Suppressor macrophage (primary cell): ENCODE measurements at regions not wholly inside any gene's neighbourhood (a gene's known extent, or its start where the extent isn't known, plus 50 kb on each side); places are given as distances from the start of the nearest gene placed in this dataset.
A peak's percentile ranks its signal among the peaks of the same experiment; 100 is the strongest.

Experiments
- DNase-seq, 4 experiments: peaks; one replicate each; pipeline ENCODE4 v3.0.0-alpha.2; 2020 to 2022

DNA sequence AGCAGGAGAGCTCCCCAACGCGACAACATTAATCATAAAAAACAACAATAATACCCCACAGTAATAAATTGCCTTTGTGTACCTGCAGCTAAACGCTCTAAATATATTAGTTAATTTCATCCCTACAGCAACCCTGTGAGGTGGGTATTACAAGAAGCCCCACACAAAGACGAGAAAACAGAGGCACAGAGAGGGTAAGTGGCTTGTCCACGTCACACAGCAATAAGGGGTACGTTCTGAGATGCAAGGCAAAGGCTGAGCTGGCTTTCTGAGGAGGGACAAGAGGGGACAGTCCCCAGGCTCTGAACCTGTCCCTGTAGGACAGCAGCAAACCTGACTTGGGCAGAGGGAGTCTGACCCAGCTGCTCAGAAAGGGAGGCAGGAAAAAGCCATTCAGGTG lies 78.2 kb downstream of the NCOR2 start:
- DNase-seq, result no peak

DNA sequence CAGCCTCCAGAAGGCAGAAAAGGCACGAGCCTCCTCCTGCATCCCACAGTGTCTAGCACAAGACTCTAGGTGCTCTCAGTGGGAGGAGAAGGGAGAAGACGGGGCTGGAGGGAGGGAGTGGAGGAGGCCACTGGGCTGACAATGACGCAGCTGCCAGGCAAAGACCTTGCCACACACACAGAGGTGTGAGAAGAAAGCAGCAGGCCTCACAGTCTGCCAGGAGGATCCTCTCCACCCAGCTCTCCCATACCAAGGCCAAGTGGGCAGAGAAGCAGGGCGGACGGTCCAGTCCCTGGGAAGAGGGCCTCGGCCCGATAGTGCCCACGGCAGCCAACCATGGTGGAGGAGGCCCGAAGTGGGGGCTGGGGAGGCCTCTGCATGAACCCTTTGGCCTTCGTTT lies 78.9 kb downstream of the NCOR2 start:
- DNase-seq, result no peak

DNA sequence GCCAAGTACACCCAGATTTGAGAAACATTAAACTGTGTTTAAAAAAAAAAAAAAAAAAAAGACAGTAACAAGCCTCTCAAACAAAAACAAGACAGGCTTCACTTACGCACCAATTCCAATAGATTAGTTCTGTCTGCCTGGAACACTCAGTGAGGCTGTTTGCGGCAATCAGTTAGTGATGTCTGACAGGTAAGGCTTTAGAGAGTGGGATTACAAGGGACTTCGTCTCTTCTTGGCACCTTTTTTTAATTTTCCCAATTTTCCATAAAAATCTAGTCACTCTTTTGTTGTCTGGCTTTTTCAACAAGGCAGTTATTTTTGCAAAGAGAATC lies 79.6 kb downstream of the NCOR2 start:
- no peak for DNase-seq

DNA sequence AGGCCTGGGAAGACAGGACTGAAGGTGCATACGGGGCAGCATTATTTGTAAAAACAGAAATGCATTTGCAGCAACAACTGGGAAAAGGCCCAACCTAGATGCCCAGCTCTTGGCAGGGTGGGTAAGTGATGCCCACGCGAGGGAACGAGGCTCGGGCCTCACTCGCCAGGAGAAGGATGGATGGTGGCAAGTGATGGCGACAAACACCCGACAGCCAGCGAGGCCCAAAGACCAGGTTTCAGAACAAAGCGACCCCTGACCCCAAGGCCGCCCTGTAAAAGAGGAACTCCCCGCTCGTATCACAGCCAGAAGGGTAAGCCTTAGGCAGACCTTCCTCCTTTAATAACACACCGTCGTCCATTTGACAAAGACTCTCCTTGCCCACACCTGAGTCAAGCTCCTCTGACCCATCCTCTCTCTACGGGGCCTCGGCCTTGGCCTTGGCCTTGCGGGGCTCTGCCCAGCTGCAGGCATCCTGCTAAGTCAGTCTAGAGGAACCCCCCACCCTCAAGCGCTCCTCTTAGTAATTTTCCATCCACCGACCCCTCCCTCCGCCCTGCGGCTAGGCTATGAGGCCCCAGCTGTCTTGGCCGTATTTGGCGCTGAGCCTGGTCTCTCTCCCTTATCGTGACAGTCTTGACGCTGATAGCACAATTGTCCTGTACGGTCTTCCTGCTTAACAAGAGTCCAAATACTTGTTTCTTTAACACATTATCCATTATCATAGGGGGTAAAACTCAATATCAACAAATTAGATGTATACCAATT lies 80.2 kb downstream of the NCOR2 start:
- no peak for DNase-seq

DNA sequence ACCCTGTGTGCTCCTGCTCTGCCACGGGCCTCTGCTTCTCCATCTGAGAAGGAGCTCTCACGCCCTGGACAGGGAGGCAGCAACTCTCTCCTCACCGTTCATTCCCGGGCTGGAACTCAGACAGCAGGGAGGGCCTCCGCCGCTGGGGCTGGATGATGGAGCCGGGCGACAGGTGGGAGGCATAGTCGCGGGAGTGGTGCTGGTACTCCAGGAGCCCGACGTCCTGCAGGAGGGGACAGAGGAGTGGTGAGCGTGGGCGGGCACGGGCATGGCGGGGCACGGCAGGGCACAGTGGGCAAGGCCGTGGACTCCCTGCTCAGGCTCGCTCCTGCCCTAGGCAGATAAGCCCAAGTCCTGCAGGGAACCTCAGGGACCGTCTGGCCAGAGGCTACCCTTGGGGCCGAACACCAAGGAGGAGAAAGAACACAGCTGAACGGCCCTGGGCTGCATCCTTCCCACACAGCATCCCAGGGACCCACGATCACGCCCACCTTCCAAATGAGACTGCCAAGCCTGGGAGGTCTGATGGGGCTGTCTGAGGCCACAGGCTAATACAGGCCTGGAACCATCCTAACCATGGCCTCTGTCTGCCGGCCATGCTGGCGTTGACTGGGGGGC lies 81.0 kb downstream of the NCOR2 start:
- no peak for DNase-seq

DNA sequence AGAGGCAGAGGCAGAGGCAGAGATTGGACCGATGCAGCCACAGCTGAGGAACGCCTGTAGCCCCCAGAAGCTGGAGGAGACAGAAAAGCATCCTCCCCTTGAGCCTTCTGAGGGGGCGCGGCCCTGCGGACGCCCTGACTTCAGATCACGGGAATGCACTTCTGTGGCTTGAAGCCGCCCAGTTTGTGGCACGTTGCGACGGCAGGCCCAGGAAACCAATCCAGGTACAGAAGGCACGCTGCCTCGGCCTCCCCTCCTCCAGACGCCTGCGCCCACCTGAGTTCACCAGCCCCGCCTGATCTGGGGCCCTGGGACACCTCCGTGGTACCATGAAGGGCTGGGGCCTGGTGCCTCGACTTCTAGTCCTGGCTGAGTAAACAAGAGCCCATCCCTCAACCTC lies 82.0 kb downstream of the NCOR2 start:
- no peak for DNase-seq

DNA sequence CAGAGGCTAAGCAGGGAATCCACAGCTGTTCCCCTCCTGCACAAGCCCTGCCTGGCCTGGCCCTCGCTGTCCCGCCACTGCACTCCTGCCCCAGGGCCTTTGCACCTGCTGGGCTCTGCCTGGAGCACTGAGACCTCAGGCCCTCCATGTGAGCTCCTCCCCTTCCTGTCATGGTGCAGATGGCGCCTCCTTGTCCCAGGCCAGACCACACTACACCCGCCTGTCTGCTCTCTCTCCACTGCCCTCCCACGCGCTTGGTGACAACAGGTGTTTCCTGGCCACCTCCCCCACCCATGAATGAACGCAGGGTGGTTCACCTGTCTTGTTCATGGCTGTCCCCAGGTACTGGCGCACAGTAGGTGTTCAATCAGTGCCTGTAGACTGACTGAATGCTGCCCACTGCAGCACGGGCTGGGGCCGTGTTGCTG lies 82.9 kb downstream of the NCOR2 start:
- DNase-seq, result no peak

DNA sequence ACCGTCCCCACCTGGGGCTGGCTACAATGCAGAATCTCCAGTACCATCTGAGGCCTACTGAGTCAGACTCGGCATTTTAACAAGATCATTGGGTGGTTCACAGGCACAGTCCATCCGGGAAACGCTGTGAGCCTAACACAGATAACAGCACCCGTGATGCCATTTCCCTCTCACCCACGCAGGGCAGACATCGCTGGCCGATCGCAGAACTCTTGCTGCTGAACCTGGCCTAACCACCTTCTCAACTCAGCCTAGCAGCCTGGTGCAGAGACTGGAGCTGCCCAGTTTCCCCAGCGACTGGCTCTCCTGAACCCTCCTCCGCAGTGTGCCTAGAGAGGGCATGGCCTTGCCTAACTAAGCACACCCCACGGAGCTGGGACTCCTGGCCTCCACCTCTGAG lies 83.3 kb downstream of the NCOR2 start:
- DNase-seq, result no peak

DNA sequence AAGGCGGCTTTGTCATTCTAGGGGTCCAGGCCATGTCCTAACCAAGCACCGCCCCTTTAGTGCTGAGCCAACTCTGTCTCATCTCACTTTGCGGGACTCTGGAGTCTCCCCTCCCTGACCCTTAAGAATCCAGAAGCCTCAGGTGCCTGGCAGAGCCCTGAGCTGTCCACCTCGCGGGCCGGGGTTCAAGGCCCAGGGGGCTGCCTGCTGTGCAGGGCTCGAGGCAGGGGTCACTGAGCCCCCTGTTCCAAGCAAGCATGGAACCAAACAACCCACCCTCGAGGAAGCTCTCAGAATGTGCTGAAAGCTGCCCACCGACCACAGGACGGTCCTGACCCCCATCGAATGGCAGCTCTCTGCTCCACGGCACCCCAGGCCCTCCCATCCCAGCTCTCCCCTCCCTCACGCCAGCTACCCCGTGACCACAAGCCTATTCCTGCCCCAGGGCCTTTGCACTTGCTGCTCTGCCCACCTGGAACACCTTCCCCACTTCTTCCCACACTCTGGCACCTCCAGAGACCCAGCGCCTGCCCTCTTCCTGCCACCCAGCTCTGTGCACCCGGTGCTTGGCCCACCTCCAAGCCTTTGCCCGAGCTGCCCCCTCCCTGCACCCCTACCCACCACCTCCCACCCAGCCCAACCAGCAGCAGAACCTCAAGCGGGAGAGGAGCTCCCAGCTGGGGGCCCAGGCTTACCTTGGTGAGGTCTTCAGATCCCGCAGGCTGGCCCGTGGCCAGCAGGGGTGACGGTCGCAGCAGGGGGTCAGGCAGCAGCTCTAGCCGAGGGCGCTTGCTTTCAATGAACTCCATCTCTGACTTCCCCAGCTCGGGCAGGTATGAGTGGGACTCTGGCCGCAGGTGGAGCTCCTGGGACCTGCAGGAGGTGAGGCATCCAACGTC lies 84.3 kb downstream of the NCOR2 start:
- no peak for DNase-seq

DNA sequence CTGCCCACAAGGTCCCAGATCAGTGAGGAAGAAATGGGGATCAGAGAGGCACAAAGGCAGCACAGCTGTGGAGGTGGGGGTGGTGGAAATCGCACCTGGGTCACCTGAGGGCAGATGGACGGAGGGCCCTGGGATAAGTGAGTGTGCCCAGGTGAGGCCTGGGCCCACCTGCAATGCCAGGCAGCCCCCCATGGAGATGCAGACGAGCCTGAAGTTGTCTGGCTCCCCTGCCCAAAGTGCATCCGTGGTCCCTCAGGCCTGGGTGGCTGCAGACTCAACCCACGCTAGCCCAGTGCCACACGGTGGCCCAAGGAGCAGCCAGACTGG lies 84.9 kb downstream of the NCOR2 start:
- no peak for DNase-seq

DNA sequence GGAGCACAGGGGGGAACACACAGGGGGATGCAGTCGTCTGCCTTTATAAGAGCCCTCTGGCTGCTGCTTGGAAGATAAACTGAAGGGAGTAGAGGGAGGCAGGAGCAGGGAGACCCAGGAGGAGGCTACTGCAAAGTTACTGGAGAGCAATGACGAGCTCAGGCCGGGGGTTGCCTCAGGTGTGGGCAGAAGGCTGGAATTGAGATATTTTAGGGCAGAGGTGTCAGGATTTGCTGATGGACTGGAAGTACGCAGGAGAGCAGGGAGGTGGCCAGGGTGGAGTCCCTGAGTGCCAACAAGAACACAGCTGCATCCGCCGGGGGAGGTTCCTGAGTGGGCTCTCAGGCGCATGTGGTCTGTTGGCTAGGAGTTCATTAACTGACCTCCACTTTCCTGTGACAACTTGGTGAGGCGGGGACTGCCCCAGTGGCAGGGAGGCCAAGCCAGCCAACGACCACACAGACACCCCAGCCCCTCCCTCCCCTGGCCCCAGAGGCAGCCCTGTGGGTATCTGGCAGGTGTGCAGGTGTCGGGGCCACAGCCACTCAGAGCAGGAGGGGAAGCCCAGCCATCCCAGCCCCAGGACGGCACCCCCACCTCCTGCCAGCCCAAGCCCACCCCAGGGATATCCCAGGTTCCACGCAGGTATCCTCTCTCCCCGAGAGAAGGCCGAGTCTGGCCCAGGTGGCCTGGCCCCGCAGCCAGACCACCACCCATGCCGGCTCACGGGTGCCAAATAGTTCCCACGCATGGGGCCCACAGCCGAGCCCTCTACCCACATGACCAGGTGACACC lies 85.4 kb downstream of the NCOR2 start:
- DNase-seq, result no peak

DNA sequence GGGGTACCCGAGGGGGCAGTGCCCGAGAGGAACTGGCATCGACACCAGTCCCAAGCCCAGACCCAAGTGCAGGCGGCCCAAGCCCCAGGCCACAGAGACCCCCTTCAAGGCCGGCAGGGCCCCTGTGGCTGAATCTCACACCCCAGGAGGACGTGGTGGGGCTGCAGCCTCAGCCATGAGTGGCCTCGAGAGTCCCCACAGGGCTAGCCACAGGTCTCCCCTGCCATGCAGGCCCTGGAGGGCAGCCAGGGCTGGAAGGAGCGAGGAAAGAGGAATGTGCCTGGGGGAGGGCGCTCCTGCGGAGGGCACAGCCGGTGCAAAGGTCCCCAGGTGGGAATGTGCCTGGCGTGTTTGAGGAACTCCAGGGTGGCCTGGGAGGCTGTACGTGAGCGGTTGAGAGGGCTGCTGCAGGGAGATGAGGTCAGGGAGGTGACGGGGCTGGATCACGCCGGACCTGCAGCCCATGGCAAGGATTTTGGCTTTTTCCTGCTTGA lies 86.1 kb downstream of the NCOR2 start:
- DNase-seq, result no peak

DNA sequence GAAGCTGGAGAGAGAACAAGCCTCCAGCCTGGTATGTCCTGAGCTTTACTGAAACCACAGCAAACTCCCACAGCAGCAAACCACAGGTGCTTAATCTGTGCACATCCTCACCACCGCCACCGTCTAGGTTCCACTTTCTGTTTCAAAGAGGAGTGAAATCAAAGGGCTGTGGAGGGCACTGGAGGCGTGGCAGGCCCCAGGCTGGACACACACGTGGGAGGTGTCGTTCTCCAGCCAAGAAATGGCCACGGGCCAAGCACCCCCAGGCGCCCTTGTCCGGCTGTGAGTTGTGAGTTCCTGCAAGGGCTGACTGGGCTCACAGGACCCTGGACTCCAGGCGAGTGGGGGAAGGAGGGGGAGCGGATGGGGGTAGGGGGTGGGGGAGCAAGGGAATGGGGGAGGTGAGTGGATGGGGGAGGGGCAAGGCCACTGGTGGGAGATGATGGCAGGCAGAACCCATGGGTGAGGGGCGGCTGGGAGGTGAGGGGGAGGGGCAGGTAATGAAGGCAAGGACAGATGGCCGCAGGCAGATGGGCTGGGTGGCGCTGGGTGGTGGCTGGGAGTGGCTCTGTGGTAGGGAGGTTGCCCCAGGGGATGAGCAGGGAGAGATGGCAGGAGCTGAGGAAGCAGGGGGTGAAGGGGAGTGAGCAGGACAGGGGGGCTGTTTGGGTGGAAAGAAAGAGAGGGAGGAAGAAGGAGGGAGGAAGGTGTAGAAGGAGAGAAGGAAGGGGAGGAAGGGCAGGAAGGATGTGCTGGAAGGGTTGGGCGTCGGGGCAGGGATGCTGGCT lies 86.7 kb downstream of the NCOR2 start:
- peak in 3 of 4 experiments; percentile 21 to 30 (median 26) for DNase-seq

DNA sequence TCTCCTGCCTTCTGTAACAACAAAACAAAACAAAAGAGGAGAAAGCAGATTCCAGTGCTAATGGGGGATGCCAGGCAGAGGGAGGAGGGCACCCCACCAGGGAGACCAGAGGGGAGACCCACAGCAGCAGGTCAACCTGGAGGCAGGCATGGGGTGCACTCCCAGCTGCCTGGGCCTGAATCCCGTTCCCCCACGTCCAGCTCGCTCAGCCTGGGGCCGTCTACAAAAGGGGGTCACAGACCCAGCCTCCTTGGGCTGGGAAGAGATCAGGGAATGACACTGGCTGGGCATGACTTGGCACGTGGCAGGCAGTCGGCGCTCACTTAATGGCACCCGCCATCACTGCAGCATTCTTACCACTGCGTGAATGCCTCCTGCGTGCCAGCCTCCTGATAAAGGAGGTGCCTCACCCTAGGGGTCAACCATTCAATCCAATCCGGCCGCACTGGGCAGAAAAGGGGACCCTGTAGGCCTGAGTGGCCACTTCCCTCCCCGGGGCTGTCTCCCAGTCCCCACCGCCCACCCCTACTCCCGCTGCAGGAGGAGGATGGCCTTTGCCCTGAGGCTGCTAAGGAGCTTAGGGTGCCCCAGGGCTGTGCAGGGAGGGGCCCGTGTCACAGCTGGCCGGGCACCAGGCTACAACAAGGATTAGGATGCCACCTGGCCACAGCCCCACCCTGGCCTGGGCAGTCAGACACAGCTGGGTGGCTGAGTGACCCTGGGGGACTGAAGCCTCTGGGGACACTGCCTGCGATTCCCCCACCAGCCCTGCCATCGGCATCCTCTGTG lies 87.5 kb downstream of the NCOR2 start:
- DNase-seq, result no peak

DNA sequence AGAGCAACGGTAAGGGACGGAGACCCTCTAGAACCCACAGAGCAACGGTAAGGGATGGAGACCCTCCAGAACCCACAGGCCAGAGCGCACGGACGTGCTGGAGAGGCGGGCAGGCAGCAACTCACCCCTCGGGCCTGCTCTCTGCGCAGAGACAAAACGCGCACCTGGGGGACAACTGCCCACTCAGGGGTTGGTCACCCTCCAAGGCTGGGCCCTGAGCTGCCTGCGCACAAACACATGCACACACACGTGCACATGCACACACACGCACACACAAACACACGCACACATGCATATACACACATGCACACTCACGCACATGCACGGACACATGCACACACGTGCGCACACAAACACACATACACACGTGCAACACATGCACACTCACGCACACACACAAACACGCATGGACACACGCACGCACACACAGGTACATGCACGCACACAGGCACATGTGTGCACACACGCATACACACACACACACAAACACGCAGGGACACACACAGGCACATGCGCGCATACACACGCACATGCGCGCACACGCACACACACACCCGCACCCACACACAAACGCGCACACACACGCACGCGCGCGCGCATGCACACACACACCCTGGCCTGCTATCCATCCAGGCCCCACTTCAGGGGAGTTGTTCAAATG lies 88.3 kb downstream of the NCOR2 start:
- no peak for DNase-seq

DNA sequence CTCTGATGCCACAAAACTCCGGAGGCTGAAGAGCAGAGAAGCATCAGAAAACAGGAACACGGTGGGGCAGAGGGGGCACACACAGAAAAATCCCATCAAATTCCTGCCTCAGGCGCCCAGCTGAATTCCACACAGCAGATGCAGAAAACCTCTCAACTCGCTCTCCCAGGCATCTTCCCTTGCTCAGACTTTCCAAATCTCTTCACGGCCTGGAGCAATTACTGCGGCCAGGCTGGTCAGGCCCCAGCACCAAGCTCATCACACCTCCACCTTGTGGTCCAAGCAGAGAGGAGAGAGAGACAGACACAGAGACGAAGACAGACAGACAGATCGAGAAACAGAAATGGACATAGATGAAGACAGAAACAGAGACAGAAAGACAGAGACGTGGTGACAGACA lies 89.0 kb downstream of the NCOR2 start:
- no peak for DNase-seq

DNA sequence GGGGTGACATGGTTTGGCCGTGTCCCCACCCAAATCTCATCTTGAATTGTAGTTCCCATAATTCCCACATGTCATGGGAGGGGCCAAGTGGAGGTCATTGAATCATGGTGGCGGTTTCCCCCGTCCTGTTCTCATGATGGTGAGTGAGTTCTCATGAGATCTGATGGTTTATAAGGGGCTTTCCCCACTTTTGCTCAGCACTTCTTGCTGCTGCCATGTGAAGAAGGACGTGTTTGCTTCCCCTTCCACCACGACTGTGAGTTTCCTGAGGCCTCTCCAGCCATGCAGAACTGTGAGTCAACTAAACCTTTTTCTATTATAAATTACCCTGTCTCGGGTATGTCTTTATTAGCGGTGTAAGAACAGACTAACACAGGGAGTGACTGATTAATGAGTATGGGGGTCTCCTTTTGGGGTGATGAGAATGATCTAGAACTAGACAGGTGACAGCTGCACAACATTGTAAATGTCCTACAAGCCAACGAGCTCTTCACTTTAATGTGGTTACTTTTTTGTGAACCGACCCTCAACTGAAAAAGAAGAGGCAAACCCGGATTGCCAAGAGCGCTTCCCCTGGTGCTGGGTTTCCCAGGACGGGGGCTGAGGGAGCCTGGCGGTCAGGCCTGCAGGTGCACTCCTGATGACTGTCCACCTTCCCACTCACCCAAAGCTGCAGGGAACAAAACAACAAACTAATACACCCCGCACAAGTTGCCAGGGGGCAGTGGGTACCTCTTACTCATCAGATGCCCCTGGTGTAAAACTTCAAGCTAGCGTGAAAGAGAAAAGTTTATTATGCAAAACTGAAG lies 90.1 kb downstream of the NCOR2 start:
- DNase-seq, result peak; percentile 59 to 79 (median 63)

DNA sequence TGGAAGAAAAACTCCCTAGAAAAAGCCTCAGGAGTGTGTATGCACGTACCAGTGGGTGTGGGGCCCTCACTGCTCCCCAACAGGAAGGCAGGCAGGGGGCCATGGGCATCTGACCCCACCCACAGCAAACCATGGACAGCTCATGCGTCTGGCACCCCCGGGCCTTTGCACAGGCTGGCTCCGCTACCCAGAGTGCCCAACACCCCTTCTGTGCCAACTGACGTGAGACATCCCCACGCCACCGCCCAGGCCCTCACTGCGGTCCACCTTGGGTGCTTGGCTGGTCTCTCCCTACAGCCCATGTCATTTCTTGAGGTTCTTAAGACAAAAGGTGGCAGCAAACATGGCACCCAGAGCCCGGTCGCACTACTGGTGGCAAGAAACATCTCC lies 91.4 kb downstream of the NCOR2 start:
- no peak for DNase-seq

DNA sequence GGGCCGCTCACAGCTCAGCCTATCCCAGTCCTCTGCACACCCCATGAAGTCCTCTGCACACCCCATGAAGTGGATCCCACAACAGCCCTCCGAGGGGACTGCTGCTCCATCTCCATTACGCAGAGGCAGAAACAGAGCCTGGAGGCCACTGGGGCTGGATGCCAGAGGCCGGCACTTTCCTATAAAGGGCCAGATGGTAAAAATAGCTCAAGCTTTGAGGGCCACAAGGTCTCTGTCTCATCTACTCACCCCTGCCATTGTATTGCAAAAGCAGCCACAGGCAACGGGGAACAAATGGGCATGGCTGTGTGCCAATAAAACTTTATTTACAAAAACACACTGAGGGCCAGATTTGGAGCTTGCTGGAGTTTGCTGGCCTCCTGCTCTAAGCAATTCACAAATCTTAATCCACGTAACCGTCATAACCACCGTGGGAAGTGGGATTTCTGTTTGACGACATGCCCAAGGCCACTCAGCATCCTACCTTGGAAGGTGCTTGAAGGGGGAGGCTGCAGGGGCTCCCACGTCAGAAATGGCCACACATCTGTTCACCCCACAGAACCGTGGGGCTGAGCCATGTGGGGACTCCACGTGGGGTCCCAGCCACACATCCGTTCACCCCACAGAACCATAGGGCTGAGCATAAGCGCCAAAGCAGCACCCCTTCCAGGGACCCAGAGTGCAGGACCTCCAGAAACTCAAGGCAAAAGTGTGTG lies 92.0 kb downstream of the NCOR2 start:
- DNase-seq, result no peak
